Pancreas (tissue), 10 donors: ENCODE measurements at regions not wholly inside any gene's neighbourhood (a gene's known extent, or its start where the extent isn't known, plus 50 kb on each side); places are given as distances from the start of the nearest gene placed in this dataset.

ENCODE experiments used
- ATAC-seq, 4 donors: fragments of 200-7000 bp; cut with Tn5 transposase; one replicate each; pipeline versions ENCODE4 v1.8.0 to v1.9.1; 2020; ENCODE audit warnings: mild to moderate bottlenecking in 4 of 4, moderate library complexity in 4 of 4
- DNase-seq, 6 donors: peaks; one replicate each; pipeline ENCODE4 v3.0.0-alpha.2; 2020
- FAIRE-seq: peaks from 2 replicates; lab custom pipeline; 2012; peaks lifted over from hg19 to GRCh38; lab: Jason Lieb, UNC
- H3K27ac ChIP-seq, 4 donors: fragments of 200-600 bp; sonication (generic); 1 replicate in 3 of 4; 2 replicates in 1 of 4; pipeline versions ENCODE4 v1.5.0 to v1.8.0; 2020
- H3K27me3 ChIP-seq, 4 donors: fragments of 200-600 bp; one replicate each; pipeline ENCODE4 v1.8.0; 2021
- H3K36me3 ChIP-seq, 3 donors: fragments of 200-600 bp; sonication (generic) in 1 of 3; one replicate each; pipeline versions ENCODE4 v1.5.0 to v1.8.0; 2020 to 2021
- H3K4me1 ChIP-seq, 3 donors: fragments of 200-600 bp; one replicate each; pipeline ENCODE4 v1.8.0; 2021
- H3K4me3 ChIP-seq, 4 donors: fragments of 200-600 bp; sonication (generic) in 2 of 4; one replicate each; pipeline versions ENCODE4 v1.5.0 to v1.8.0; 2020 to 2021
- H3K9me3 ChIP-seq, 4 donors: fragments of 200-600 bp; one replicate each; pipeline ENCODE4 v1.8.0; 2021
- CTCF ChIP-seq, 4 donors: fragments of 200-600 bp; sonication (generic) in 3 of 4; IDR thresholded peaks; one replicate each; pipeline versions ENCODE4 v1.5.0 to v1.8.0; 2021; ENCODE audit warnings: antibody characterized with exemption in 4 of 4
- WGBS, 2 donors: extraction: QIAGEN DNeasy Blood & Tissue Kit; methylation state at CpG; one replicate each; pipeline ENCODE4 v1.1.7; 2013; 5-methylcytosine and 5-hydroxymethylcytosine counted together
- intact Hi-C, 3 donors: fragments of 100-400 bp; cut with DNase I; formaldehyde crosslinking; loops; one replicate each; pipeline versions ENCODE4 v1.11.1 to v1.14.2; 2022
- donor health status: healthy with polysubstance abuse.
- donor health status: DM: no; HTN: no; CAD: no; lungs with moderate emphysema.
- donor health status: DM: no; HTN: no; CAD: no.
- donor health status: control.
- donor health status: control.
- donor health status: Bipolar disorder and iron deficiency.
- donor health status: DM: yes; HTN: yes; CAD: no.
- donor health status: DM: no; HTN: no; CAD: no.
- donor health status: DM: no; HTN: no; CAD: no.
- donor health status: DM: yes; HTN: yes; CAD: no.

- WGBS, 2 donors, result 57 to 66% methylated on average over 3 of the region's 3 CpGs
- ATAC-seq (no peak), FAIRE-seq (no peak), DNase-seq (no peak)
- TF ChIP-seq CTCF (IDR thresholded peaks at IDR 0.05), result no peak
- intact Hi-C loops, result no loop called here
- no peaks in the 10 kb centered on the region for H3K9me3 ChIP-seq
- H3K27ac ChIP-seq, result no peak overlapping the region
- H3K4me3 ChIP-seq, result no peak overlapping the region
- H3K27me3 ChIP-seq, result no peaks in the 10 kb centered on the region
- H3K4me1 ChIP-seq, result no peaks in the 10 kb centered on the region
- H3K36me3 ChIP-seq, result no peaks in the 10 kb centered on the region
These were observed 243.6 kb upstream of the GPRIN3 start for GRCh38 chr4:89551191-89551590.

- intact Hi-C loops, result no loop called here
- TF ChIP-seq CTCF (IDR thresholded peaks at IDR 0.05), result no peak
- Histone ChIP-seq H3K27me3 (no peaks in the 10 kb centered on the region), H3K4me1 (no peaks in the 10 kb centered on the region), H3K9me3 (no peaks in the 10 kb centered on the region), H3K4me3 (no peak overlapping the region), H3K27ac (no peak overlapping the region), H3K36me3 (no peaks in the 10 kb centered on the region)
- FAIRE-seq, result no peak
- 72% methylated on average over 1 of the region's 1 CpG for WGBS, 2 donors
- no peak for ATAC-seq
- no peak for DNase-seq
These were observed 242.3 kb upstream of the GPRIN3 start for GRCh38 chr4:89549907-89550306.

- ATAC-seq (no peak), FAIRE-seq (no peak), DNase-seq (no peak)
- Histone ChIP-seq H3K4me1 (no peaks in the 10 kb centered on the region), H3K27me3 (no peaks in the 10 kb centered on the region), H3K27ac (no peak overlapping the region), H3K9me3 (no peaks in the 10 kb centered on the region), H3K36me3 (no peaks in the 10 kb centered on the region), H3K4me3 (no peak overlapping the region)
- intact Hi-C loops, result no loop called here
- WGBS, 2 donors, result 63 to 84% methylated on average over 1 of the region's 1 CpG
- TF ChIP-seq CTCF (IDR thresholded peaks at IDR 0.05), result no peak
These were observed 237.7 kb upstream of the GPRIN3 start for GRCh38 chr4:89545315-89545714.

- DNase-seq, result peak in 1 of 6 donors; percentile 29
- no peak for TF ChIP-seq CTCF (IDR thresholded peaks at IDR 0.05)
- H3K4me1 ChIP-seq, result no peaks in the 10 kb centered on the region
- no peak overlapping the region for H3K4me3 ChIP-seq
- H3K9me3 ChIP-seq, result no peaks in the 10 kb centered on the region
- H3K36me3 ChIP-seq, result no peaks in the 10 kb centered on the region
- no peaks in the 10 kb centered on the region for H3K27me3 ChIP-seq
- intact Hi-C loops, result no loop called here
- no peak for ATAC-seq
- FAIRE-seq, result no peak
- H3K27ac ChIP-seq, result no peak overlapping the region
These were observed 234.4 kb upstream of the GPRIN3 start for GRCh38 chr4:89541998-89542397.

GRCh38 chr4:89539797-89540711, 232.5 kb upstream of the GPRIN3 start:
- DNase-seq (no peak), ATAC-seq (no peak), FAIRE-seq (no peak)
- no peak overlapping the region for H3K4me3 ChIP-seq
- 71 to 76% methylated on average over 2 of the region's 2 CpGs for WGBS, 2 donors
- no peaks in the 10 kb centered on the region for H3K27me3 ChIP-seq
- TF ChIP-seq CTCF (IDR thresholded peaks at IDR 0.05), result no peak
- no peaks in the 10 kb centered on the region for H3K9me3 ChIP-seq
- no peak overlapping the region for H3K27ac ChIP-seq
- H3K36me3 ChIP-seq, result no peaks in the 10 kb centered on the region
- no peaks in the 10 kb centered on the region for H3K4me1 ChIP-seq
- intact Hi-C loops, result no loop called here
